NCI-H1436 (cell line): ENCODE measurements at regions not wholly inside any gene's neighbourhood (a gene's known extent, or its start where the extent isn't known, plus 50 kb on each side); places are given as distances from the start of the nearest gene placed in this dataset.

Source experiments
- DNase-seq: peaks from one replicate; lab custom pipeline; 2025; lab: John Stamatoyannopoulos, UW

DNA sequence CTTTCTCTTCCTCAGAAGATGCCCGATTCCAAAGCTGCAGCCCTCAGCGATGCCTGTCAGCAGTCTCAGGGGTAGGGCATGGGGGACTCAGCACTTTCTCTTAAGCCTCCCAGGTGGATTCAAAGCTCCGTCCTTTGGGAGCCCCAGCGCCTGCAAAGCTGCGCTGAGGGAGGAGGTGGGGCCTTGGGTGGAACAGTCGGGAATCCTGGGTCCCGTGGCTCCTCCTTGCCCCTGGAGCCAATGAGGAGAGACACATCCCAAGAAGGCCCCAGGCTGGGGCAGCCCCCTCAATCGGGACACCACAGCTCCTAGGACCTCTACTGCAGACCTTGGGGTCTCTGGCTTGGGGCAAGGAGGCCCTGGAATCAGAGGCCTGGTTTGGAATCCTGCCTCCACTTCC, 227.5 kb upstream of the IGF1R start:
- no peak for DNase-seq

DNA sequence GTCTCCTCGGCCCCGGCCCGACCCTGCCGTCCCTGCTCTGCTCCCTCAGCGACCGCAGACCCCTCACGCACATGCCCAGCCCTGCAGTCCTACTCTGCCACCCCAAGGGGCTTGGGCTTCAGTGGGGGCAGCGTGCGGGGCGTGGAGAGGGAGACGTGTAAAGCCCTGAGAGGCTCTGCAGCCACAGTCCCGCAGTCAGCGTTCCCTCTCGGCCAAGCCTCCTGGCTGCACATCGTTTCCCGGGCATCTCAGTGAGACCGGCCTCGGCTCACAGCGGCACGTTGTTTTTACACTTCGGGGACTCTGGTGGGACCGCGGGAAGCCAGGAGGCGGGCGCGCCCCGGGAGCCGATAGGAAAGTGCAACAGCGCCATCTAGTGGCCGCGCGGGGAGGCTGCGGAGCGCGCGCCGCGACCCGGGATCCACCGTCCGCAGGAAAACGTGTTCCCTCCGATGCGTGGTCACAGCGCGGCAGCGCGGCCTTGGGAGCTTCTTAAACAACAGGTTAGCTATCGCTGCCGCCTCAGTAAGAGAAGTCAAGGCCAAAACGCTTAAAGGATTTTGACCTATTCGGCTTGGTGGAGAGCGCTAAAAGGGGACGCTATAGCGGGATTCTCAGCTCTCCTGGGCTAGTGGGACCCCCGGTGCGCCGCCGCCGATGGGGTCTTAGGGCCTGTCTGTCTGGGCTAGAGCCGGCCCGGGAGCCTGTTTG, 226.8 kb upstream of the IGF1R start:
- peak; percentile 50 for DNase-seq

DNA sequence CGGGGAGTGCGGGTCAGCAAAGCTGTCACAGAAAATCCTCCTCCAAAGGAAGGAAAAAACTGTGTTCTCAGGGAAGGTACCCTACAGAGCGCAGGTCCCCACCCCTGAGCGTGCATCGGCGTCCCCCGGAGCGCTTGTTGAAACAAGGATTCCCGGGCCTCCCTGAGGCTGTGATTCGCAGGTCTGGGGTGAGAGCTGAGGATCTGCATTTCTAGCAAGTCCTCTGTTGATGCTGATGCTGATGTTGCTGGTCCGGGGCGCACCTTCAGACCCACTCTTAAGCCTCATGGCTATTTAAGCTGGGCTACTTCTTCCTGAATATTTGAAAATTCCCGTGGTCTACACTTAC, 226.2 kb upstream of the IGF1R start:
- no peak for DNase-seq

DNA sequence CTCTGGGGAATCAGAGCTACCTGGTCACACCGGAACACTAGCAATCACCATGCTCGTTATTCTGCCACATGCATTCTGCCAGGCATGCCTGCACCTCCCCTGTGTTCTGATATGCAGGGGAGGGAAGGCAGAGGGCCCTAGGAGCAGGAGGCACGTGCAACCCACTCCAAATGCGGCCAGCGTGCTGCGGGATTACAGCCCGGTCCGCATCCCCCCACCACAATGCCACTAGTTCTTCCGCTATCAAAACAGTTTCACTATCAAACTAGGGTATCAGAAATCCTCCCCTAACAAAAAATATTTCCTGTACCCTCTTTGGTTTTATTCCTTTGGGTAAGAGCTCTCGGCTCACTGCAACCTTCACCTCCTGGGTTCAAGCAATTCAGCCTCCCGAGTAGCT, 223.2 kb upstream of the IGF1R start:
- DNase-seq = no peak

DNA sequence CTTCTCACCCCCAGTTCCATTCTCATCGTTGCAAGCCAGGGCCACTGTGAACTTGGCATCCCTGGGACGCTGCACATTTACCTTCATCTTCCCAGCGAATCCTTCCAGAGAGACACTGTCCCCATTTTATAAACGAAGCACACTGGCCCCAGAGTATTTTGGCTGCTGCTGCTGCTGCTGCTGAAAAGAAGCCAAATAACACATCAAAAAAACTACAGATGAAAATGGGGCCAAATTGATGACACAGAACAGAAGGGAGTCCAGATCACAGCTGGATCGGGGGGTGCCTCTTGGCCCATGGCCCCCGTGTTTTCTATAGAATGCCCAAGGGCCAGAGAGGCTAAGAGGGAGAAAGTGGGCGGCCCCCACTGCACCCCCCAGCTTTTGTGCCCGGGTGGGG, 221.0 kb upstream of the IGF1R start:
- DNase-seq = no peak

DNA sequence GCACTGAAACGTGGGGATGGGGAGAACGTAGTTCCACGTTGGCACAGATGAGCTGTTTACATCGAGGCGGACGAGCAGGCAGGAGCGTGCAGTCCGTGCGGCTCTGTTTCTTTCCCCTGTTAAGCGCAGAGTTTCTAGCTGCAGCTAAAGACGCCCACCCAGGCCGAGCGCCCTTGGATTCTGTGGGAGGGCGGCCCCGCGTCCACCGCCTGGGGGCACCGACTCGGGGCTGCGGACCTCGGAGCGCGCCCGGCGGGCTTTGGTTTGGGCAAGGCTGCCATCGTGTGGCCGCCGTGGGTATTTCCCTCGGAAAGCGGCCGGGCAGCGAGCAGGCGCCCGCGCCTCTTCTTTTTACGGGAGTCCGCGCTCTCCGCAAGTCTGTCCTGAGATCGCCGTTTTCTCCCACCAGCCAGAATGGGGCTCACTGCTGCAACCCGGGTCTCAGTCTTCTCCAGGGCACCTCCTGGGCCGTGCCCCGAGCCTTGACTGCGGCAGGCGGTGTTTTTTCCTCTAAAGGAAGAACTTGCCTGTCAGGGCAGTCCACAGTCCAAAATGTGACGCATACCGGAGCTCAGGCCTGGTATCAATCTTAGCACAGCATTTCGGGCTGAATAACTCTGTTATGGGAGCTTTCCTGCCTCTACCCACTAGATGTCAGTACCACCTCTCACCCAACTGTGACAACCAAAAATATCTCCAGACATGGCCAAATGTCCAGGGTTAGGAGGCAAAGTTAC, 219.9 kb upstream of the IGF1R start:
- DNase-seq = peak; percentile 26

DNA sequence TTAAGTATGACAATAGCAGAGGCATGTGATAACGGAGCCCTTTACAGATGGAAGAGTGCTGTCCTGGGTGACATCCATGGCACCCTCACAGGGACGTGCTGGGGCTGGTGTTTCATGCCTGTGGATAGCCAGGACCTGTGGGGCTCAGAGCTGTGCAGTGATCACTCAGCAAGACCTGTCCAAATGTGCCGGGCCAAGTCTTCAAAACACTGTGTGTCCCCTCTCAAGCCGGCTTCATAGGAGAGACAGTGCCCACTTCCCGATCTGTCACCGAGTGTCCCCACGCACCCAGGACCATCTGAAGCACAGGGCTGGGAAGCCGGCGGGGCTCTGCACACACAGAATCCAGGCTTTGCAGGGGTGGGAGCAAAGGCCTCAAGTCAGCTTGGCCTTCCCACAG, 217.2 kb upstream of the IGF1R start:
- no peak for DNase-seq

DNA sequence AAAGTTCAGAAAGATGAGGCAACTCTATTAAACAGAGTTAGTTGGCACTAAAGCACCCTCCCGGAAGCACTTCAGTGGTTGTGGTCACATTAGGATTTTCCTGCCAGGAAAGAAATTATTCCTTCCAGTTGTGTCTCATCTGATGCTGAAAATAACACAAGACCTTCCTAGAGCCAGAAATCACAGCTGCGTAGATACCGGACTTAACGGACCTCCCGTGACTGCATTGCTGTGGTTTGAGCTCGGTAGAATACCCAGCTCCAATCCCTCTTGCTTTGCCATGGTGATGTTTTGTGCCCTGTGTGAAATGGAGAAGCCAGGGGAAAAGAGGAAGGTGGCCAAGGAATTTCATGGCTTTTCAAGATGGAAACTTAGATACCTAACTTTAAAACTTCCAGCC, 215.0 kb upstream of the IGF1R start:
- DNase-seq = no peak

DNA sequence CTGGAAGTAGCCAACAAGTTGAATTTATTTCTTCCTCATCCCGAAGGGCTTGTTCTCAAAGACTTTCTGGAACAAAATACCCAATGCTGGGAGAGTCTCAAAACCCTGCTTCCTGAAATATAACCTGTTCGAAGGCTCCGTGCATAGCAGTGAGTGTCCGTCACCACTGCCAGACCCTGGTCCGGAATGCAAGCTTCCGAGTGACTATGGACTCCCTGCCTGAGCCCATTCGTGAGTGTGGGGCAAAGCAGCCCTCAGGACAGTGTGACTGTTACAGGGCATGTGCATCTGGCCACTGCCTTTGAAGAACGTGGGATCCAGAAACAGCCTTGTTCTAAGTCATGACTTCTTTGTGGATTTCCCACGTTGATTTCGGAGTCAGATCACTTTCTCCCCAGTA, 214.5 kb upstream of the IGF1R start:
- DNase-seq = no peak

DNA sequence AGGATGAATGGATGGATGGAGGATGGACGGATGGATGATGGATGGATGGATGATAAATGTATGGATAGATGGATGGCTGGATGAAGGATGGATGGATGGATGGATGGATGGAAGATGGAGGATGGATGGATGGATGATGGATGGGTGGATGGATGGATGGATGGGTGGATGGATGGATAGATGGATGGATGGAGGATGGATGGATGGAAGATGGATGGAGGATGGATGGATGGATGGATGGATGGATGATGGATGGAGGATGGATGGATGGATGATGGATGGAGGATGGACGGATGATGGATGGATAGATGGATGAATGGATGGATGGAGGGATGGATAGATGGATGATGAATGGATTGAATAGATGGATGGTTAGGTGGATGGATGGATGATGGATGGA, 210.6 kb upstream of the IGF1R start:
- DNase-seq = no peak

DNA sequence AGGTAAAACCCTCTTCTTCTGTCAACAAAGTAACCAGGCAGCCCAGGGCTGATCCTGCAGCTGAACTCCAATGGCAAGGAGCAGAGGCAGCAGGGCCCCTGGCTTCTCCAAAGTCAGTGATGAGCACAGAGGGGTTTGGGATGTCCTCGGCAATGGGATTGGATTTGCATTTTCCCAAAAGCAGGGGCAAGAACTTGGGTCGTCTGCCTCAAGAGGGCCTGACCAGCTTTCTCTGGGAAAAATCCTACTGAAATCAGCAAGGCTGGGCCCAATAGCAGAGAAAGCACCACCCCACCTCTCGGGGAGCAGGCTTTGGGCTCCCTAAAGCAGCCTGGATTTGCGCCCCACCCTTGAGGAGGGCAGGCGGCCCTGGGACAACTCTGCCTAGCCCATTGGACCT, 210.0 kb upstream of the IGF1R start:
- no peak for DNase-seq

DNA sequence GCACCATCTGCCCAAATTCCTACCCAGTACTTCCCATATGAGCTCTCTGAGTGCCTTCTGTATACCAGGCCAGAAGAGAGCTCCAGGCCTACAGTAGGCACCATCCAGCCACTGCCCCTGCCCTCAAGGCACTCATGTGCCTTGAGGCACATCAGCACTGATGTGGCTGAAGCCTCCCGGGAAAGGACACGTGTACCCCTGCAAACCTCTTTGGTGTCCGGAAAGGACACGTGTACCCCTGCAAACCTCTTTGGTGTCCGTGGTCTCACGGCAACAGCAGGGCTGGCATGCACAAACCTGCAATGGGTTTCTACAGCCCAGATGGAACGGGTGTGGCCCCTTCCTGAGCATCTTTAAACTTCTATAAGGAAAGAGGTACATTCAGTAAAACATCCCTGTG, 209.4 kb upstream of the IGF1R start:
- no peak for DNase-seq

DNA sequence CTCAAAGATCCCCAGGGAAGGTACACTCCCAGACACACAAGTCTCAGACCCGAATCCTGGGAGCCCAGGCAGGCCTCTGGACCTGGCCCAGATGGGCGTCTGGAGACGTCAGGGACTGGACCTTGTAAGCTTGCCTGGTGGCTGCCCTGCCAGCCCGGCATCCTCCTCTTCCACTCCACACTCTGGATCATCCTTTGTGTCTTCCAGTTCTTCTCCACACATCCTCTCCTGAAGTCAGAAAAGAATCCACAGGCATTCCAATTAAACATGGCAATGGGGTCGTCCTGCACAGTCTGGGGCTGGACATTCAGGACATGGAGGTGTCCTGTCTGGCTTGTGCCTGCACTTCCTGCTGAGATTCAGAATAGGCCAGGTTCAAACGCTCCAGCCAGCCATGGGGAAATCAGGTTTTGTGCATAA, 208.8 kb upstream of the IGF1R start:
- no peak for DNase-seq

DNA sequence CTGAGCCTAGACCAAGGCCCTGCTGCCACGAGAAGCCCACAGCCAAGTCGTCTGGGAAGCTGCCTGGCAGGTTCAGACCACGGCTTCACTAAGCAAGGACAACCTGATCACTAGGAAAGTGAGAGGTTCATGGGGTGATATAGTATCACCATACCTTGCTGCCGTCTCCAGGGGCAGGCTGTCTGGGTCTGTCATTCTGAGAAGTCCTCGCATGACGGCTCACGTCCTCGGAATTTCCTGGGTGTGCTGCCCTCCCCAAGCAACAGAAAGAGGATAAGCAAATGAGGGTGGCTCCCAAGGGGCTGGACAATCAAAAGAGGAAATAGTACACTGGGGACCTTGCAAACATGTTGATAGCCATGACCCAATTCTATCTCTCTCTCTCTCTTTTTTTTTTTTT, 207.4 kb upstream of the IGF1R start:
- no peak for DNase-seq

DNA sequence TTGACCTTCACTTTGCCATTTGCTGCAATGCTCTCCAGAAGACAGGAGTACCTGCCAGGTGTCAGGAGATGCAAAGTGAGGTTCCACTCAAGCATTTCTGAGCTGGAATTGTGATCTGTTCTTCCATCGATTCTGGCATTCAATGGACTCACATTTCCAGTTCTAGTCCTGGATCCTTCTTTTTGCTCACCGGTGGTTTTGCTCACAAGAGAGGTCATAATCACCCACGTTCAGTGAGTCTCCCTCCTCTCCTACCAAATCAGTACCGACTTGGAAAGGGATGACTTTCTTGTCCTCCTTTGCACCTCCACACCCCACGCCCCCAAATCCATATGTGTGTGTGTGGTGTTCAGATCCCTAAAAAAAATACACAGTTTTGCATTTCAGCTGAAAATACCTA, 206.7 kb upstream of the IGF1R start:
- DNase-seq = no peak

DNA sequence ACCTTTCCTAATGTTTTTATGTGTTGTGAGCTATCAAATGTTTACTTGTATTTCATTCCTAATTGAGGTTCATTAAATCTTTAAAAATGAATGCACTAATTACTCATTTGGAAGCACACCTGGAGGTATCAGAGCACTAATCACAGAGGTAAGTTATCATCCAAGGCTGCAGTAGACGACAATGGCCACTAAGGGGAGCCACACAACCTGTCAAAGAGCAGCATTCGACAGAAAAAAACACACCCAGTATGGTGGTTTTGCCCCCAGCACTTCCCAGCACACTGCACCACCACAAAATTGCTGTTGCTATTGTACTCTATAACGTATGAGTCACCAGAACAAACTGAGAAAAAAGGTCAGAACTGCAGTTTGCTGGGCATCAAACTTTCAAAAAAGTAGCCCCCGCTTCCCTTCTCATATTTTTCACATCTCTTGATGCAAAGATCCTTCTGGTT, 205.9 kb upstream of the IGF1R start:
- peak; percentile 34 for DNase-seq

DNA sequence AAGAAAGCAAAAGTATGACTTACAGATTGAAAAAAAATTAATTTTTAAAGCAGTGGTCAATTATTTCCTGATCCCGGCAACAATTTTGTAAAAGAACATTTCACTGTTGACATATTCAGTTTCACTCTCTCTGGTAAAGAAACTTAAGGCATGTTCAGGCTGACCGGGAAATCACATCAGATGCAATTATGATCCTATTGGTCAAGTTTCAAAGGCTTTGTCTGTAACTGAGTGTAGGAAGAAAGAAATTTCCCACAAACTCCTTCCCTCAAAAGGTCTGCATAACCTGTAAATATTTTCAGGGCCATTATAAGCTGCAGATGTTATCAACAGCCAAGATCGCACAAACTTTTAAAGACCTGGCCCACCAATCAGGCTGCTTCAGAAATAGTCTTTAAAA, 205.4 kb upstream of the IGF1R start:
- DNase-seq = no peak

DNA sequence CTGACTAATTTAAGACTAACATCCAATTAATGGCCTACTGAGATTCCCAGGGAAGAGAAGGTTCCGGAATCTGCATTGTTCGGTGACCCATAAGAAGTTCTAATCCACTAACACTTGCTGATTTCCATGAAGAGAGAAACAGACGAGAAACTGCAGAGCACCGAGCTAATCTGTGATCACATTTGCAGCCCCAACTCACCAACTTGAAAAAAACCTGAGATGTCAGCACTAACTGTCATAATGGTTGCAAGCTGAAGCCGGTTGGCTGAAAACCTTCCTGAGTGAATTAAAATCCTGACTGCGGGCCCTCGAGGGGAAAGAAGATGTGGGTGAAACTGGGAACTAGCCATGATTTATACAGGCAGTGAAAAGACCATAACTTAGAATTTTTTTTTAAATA, 204.8 kb upstream of the IGF1R start:
- DNase-seq = no peak

DNA sequence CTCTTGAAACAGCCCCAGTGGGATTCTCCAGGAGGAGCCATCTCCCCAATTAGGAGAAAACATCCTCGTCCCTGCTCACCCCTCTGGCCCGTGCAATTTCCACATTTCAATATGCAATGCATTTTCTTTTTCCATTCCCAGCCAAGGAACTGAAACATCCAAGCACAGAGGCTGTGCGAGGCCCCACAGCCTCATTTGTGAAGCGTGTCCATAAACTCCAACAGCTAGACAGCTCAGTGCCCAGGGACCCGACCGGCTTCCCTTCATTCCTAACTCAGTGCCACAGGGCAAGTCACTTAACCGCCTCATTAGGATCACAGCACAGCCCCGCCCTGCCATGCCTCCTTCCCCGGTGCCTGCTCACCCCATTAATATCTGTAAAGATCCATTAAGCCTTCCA, 204.2 kb upstream of the IGF1R start:
- DNase-seq = no peak

DNA sequence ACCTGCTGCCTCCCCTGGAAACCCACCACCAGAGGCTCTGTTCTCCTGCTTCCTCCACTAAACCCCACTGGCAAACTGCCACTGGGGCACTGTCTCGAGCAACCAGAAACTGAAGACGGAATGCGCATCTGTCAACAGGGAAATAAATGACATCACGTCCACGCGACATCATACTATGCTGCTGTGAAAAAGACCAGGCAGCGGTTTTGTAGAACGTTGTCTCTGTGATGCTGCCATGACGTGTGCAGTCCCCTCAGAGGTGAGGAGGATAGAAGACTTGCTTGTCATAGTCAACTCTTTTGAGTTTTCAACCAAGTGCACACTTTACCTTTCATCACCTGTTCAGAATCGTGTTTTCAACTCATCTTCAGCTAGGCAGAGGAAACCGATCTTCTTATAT, 203.0 kb upstream of the IGF1R start:
- DNase-seq = no peak

DNA sequence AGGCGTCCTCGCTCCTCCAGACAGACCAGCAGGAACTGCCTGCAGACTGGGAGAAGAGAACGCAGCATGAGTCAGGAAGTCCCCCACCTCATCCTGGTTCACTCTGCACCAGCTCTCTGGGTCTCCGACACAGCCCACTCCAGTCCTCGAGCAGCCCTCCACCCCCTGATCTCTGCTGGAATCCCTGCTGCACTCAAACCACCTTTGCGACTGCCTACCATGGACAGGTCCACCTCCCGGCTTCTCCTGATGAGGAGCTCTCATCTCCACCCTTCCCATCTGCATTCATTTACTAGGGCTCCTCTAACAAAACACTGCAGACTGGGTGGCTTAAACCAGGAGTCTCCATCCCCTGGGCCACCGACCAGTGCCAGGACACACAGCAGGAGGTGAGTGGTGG, 202.3 kb upstream of the IGF1R start:
- no peak for DNase-seq

DNA sequence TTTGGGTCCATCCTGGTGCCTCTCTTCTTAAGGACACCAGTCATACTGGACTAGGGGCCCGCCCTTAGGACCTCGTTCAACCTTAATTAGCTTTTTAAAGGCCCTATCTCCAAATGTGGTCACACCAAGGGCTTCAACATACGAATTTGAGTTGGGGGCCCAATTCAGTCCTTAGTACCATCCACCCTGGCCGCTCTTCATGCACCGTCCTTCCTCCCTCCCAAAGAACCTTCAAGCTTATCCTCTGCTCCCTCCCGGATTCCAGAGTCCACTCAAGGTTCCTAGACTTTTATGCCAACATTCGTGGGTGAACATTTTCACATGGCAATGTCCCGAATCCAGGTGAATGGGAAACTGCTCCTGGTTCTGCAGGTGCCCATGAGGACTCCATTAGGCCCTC, 201.3 kb upstream of the IGF1R start:
- no peak for DNase-seq

DNA sequence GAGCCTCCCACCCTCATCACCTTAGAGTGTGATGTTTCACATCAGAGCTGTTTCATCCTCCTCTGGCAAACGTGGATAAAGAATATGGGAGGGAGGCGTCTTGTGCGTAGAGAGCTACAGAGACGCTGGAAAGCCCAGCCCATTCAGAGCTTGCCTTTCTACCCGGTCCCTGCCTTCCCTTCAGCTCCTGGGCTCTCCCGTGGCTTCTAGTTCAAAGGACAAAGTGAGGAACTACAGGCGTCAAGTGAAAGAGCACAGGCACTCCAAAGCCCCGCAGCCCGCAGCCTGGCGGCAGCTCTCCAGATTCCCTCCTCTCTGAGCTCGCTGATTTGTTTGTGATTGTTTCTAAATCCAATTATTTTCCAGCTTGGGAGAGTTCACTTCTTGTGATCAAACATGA, 197.1 kb upstream of the IGF1R start:
- no peak for DNase-seq

DNA sequence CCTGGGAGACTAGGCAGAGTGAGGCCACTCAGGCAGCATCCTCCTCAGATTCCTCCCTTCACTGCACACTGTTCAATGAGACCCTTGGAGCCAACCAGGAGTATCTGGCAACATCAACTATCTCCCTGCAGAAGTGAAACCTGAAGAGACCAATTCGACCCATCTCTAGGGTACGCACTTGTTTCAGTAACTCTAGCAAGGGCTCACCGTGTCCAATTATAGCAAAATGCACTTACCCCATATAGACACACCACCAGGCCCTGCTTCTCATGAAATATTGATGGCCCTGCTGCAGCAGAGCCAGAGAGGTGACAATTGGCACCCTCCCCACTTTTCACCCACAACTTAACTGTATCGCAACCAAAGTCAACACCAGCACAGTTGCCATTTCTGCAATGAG, 196.1 kb upstream of the IGF1R start:
- no peak for DNase-seq
